GM21528 (cell line): ENCODE measurements at regions not wholly inside any gene's neighbourhood (a gene's known extent, or its start where the extent isn't known, plus 50 kb on each side); places are given as distances from the start of the nearest gene placed in this dataset.
"Not testable (repeated sequence)": the region's sequence is repeated elsewhere in the genome, so short reads cannot be mapped to it uniquely, and the experiment has no call there.

ENCODE experiments used
- ATAC-seq: cut with Tn5 transposase; IDR thresholded peaks from one replicate; pipeline ENCODE4 v1.9.1; 2021; ENCODE audit warnings: mild to moderate bottlenecking, moderate library complexity; ENCODE audit not compliant: unreplicated experiment, low FRiP score

- ATAC-seq: not testable (repeated sequence)
These were observed 1315.3 kb upstream of the CNTN5 start for GRCh38 chr11:97705441-97705840.

DNA sequence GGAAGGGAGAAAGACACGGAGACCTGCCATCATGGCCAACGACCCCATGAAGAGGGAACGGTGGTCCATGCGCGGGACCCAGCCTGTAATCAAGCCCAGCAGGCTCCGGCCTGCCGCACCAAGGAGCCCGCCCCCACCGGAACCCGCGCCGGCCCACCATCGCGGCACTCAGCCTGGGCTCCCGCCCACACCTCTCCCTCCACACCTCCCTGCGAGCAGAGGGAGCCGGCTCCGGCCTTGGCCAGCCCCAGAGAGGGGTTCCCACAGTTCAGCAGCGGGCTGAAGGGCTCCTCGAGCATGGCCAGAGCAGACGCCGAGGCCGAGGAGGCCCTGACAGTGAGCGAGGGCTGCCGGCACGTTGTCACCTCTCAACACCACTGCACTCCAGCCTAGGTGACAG, 1302.8 kb upstream of the CNTN5 start:
- no peak for ATAC-seq

GRCh38 chr11:97722065-97722464, 1298.7 kb upstream of the CNTN5 start:
- ATAC-seq: no peak

GRCh38 chr11:97722721-97723120, 1298.0 kb upstream of the CNTN5 start:
- no peak for ATAC-seq

- ATAC-seq: no peak
These were observed 1291.0 kb upstream of the CNTN5 start for GRCh38 chr11:97729546-97730272.

- ATAC-seq: no peak
These were observed 1288.6 kb upstream of the CNTN5 start for GRCh38 chr11:97732011-97732632.

DNA sequence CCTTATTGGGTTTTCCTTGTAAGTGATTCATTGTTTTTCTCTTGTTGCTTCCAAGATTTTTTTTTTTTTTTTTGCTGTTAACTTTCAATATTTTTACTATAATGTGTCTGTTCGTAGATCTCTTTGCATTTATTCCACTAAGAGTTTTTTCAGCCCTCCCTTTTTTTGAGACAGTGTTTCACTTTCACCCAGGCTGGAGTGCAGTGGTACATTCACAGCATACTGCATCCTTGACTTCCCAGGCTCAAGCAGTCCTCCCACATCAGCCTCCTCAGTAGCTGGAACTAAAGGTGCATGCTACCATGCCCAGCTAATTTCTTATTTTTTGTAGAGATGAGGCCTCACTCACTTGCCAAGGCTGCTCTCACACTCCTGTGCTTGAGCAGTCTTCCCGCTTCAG, 1282.0 kb upstream of the CNTN5 start:
- no peak for ATAC-seq

DNA sequence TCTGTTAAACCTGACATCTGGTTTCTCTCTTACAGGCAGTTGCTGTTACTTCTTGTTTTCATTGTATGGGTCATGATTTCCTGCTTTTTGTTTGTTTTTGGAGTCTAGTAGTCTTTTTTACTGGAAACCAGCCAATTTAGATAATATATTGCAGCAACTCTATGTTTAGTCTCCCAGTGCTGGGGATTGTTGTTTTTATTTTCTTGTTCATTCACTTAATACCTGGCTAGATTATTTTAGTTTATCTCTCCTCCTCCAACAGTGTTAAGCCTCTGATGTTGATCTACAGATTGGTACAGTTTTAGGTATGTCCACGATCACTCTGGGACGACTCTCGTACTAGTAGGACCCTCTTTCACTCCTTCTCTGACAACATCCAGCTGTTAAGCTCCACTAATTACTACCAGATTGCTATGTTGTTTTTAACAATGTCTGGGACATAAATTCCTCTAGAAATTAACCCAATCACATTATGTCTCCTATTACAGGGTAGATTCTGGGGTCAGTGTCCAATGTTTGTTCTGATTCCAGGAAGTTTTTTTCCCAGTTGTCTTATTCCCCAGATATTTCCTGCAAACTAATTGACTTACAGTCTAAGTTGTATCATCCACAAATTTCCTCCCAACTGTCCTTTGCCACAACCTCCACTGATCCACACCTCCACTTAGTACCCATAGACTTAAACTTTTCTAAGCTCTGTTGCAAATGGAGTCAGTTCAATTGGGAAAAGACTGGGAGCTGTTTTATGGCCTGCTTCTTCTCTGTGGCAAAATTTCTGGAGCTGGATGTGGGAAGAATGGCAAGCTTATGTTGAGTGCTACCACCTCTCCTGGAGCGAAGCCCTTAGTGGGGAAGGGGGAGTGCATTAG, 1280.6 kb upstream of the CNTN5 start:
- no peak for ATAC-seq

DNA sequence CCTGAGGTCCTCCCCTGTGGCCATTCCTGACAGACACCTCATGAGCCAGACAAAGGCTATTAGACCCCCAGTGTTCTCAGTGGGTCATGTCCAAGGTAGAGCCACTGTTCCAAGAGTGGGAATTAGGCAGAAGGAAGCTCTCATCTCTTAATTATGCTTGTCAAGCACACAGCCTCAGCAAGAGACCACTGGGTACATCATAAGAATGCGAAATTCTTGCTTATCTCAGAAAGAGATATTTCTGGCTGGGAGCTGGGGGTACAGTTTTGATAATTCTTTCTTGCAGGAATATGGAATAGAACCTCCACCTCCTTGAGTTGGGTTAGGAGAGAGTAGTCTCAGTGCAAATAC, 1280.0 kb upstream of the CNTN5 start:
- ATAC-seq: no peak

GRCh38 chr11:97742717-97743116, 1278.0 kb upstream of the CNTN5 start:
- no peak for ATAC-seq

- ATAC-seq: no peak
These were observed 1277.5 kb upstream of the CNTN5 start for GRCh38 chr11:97743205-97743742.

GRCh38 chr11:97745515-97746050, 1275.2 kb upstream of the CNTN5 start:
- no peak for ATAC-seq

- no peak for ATAC-seq
These were observed 1273.9 kb upstream of the CNTN5 start for GRCh38 chr11:97746818-97747217.

DNA sequence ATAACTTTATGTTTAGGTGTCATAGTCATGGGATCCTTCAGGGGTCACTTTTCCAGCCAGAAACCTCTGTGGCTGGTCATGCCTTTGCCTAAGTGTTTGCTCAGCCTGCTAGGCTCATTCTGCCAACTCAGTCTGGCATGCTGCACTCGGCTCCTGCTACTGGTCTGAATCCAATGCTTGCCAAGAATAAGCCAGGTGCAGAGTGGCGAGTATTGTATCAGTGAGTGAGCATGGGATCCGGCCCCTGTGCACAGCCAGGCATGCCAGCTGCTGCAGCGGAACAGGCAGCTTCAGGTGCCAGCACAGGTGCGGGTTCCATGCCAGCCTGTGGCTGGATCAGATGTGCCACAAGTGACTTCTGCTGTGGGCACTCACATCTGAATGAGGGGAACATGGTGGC, 1269.3 kb upstream of the CNTN5 start:
- ATAC-seq: no peak

GRCh38 chr11:97751952-97752351, 1268.8 kb upstream of the CNTN5 start:
- ATAC-seq: no peak

- ATAC-seq: no peak
These were observed 1265.8 kb upstream of the CNTN5 start for GRCh38 chr11:97754976-97755375.

DNA sequence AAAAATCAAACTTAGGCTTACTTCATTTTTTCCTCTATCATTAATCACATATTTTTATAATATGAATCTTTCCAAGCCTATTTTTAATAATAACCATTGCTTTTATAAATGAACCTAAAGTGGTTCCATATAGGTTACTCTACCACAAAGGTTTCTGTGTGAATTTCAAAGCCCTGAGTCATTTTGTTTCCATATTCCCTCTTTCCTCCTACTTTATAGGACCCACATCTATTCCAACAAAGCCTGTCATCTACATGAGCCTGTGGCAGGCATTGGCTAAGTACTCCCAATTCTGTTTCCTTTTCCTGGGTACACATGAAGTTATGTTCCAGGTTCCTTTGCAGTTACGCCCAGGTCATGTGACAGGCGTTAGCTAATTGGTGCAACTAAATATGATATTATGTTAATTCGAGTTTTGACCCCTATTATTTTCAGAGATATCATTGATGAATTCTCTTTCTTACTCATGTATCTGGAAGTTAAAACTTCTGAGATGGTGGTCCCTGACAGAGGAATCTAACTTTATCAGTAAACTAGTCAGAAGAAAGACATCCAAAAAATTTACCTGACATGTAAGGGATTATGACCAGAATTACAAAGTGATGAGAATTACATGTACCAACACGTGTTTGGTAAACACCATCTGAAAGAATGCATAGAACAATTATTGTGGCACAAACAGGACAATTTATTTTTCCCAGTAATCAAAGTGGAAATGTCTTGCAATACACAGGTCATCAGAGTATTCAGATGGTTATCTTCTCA, 1264.0 kb upstream of the CNTN5 start:
- no peak for ATAC-seq

DNA sequence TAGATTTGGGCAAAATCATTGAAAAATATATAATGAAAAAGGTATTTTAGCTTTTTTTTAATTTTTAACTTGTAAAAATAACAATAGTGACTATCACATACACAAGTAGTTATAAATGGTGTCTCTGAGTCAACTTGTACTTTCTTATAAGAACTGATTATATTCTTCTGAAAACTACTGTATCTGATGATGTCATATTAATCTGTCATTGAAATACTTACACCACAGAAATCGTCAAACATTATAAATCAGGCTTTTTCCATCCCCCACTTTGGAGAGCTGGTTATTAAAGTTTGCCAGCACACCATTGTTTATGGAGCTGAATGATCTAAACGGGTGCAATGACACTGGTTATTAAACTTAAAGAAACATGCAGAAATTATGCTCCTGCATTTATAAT, 1259.6 kb upstream of the CNTN5 start:
- no peak for ATAC-seq

GRCh38 chr11:97764193-97764592, 1256.6 kb upstream of the CNTN5 start:
- ATAC-seq: no peak

DNA sequence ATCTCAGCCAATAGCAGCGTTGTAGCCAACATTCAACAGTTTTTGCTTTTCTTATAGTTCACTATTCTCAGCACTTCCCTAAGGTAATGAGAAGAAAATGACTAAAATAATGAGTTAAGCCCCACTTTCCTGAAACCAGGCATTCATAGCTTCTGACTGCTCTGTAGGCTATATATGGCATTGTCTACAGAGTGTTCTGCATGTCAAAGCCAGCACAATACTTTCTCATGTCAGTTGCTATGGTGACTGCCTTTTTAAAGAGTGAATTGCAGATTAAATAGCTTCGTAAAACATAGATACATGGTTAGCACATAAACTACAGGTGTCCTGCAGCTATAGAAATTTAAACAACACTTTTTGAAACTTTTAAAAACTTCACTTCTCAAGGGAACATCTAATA, 1256.1 kb upstream of the CNTN5 start:
- no peak for ATAC-seq
